D341Med (cell line): ENCODE measurements at regions not wholly inside any gene's neighbourhood (a gene's known extent, or its start where the extent isn't known, plus 50 kb on each side); places are given as distances from the start of the nearest gene placed in this dataset.

ENCODE experiments used
- DNase-seq: peaks from one replicate; pipeline ENCODE4 v3.0.0; 2012; ENCODE audit warnings: low spot score

DNA sequence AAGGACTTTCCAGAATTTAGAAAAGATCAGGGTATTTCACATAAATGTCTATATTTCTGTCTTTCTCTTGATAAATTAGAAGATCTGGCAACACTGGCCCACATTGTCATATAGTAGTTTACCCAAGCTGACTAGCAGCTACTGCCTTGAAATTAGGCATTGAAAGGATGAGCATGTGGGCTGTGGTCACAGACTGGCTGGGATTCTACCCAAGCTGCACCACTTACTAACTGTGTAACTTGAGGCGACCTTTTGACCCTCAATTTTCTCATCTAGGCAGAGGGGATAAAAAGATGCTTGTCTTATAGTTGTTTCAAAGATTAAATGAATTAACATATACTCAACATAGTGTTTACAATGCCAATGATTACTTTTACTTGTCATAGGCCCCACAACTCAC, 152.7 kb upstream of the BMP2 start:
- no peak for DNase-seq

DNA sequence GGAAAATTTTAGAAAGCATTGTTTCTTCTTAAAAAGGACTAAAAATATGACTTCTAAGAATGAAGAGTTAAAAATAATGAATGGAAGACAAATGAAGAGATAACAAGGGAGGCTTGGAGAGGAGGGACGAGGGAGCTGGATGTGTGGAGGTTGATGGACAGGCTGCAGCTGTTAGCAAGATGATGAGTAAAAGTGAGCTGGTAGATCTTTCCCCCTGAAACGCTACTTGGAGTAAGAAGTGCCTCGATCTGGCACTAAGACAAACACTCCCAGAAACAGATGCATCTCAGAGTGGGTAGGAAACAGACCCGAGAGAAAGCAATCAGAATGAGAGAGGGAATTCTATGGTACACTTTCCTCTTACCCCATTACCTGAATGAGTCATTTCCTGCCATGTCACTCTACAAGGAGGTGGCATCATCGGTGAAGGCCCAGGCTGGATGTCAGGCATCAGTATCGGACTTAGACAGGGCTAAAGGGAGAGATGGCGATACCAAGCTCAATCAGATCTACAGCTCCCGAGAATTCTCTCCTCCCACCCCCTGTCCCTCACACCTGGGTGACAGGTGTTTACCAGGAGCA, 154.1 kb upstream of the BMP2 start:
- DNase-seq, result no peak

DNA sequence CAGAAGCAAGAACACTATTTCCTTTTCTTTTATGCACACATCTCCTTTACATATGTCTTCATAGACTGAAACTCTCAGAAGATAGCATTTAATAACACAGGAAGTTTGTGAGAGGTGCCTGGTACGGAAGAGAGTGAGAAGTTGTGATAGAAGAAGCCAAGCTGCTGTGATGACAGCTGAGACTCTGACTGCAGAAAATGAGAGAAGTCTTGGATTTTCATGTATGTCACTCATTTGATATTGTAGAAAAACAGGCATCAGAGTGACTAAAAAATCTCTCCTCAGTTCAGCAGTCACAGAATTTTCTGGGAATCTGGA, 154.9 kb upstream of the BMP2 start:
- DNase-seq, result no peak

DNA sequence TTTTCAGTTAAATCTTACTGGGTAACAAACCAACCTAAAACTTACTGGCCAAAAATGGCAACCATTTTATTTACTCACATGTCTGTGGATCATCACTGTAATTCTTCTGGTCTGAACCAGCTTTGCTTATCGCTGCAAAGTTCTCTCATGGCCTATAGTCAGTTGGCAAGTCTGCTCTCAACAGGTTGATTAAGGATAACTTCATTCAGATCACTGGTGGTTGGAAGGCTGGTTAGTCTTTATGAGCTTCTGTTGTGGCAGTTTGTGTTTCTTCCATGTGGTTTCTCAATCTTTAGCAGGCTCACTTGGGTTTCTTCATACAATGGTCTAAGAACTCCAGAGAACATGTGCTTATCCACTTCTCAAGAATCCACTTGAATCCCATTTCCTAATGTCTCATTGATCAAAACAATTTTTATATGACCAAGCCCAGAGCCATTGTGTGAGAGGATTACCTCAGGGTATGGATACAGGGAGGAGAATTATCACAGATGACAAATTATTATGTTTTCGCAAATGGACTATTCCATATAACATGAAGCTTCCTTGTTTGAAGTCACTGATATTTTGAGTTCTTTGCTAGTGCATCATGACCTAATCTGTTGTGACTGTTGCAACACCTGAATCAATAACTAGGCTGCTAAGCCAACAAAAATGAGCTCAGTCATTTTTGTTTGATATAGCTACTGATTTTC, 155.4 kb upstream of the BMP2 start:
- no peak for DNase-seq

DNA sequence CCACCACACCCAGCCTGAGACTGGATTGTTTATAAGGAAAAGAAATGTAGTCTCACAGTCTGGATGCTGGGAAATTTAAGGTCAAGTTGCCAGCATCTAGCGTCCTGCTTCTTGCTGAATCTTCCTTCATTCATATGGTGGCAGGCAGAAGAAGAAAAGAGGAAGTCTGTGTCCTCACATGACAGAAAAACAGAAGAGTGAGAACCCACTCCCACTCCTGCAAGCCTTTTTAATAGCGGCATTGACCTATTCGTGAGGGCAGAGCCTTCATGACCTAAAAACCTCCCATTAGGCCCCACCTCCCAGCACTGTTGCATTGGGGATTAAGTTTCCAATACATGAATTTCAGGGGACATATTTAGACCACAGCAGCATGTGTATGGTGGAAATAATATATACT, 160.8 kb upstream of the BMP2 start:
- no peak for DNase-seq

DNA sequence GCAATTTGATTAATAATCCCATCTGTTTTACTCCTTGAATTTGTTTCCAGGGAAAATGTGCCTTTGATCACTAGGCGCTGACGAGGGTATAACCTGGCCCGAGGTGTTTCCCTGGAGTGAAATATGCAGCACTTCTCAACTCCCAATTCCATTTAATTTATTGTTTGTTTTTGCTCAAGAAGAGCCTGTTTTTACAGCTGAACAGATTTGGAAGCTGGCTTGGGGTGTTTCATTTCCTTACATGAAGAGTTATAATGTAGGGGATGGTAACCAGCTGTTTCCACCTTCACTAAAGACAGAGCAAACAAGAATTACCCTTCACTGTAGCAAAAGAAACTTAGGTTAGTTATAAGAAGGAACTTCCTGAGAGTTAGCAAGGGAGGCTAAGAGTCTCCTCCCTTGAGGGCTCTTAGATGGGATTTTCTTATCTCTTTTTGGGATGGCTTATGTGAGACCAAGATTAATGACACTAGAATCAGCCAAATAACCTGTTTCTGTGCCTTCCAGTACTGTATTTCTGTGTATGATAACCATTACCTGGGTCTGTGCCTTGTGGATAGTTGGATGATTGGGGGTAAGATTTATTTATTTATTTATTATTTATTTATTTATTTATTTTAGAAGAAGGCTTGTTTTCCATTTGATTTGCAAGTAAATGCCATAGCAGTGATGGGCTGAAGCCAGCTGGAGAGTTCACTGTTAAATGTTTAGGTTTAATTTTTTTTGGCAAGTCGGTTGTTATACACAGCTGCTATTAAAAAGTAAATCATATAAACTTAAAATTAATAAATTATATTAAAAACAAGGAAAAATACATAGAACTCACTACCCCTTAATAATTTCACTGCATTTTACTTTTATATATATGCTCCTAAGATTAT, 162.2 kb upstream of the BMP2 start:
- no peak for DNase-seq

DNA sequence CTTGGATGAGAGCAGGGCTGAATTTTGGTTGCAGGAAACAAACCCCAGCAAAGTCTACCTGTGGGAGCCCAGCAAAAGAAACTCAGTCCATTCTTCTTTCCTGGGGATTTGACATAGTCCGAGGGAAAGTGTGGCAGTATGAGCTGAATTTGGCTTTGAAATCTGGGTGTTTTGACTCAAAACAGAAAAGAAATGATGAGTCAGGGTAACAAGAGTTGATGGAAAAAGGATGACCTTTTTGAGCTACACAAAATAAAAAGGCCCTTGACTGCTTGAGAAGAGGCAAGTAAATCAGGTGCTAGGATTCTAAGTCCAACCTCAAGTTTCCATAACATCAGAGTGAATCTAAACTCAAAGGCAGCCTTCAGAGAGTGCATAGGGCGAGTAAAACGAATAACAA, 163.3 kb upstream of the BMP2 start:
- no peak for DNase-seq

DNA sequence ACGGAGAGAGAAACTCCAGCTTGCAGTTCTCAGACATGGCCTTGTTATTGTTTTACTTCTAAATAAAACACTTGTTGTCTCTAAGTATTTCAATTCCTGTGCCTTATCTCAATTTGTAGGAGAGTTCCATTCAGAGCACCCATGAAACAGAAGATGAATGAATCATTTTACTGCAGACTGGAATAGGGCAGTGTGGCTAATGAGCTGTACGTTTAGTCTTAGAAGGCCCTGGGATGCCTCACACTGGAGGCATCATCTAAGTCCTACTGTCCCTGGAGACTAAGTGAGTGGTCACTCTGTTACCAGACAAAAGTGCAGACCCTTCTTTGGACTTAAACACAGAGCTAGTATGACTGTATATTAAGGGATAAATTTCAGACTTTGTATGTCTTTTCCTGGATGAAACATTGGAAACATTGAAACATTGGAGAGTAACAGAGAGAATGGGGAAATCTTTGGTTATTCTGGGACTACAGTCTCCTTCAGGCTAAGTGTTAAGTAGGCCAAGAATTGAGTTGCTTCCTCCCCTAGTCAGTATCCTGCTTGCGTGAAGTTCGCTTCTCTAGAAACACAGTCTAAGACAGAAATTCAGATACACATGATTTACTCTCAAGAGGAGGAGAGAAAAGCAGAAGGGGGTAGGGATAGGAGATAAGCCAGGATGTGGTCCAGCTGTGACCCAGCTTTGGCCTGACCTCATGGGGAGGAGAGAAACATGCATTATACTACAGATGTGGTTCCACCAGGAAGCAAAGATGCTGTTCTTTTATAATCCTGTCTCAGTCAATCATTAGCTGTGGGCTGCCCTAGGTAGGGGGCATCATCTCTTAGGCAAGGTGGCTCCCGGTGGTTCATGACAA, 167.4 kb upstream of the BMP2 start:
- DNase-seq, result no peak

DNA sequence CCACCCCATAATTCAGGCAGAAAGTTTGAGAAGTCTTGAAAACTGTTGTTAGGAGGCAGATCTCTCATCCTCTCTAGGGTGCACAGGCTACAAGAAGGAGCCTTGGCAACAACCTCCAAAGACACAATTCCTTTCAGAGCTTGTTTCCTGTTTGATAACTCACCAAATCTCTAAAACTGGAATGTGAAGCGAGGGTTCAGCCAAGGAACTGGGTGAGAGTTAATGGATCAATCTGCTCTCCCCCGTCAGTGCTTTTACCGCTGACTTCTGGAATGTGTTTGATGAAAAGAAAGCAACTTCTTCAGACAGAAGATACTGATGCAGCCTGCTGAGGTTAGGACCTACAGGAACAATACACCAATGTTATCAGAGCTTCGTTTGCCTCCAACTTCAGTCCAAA, 171.8 kb upstream of the BMP2 start:
- no peak for DNase-seq

DNA sequence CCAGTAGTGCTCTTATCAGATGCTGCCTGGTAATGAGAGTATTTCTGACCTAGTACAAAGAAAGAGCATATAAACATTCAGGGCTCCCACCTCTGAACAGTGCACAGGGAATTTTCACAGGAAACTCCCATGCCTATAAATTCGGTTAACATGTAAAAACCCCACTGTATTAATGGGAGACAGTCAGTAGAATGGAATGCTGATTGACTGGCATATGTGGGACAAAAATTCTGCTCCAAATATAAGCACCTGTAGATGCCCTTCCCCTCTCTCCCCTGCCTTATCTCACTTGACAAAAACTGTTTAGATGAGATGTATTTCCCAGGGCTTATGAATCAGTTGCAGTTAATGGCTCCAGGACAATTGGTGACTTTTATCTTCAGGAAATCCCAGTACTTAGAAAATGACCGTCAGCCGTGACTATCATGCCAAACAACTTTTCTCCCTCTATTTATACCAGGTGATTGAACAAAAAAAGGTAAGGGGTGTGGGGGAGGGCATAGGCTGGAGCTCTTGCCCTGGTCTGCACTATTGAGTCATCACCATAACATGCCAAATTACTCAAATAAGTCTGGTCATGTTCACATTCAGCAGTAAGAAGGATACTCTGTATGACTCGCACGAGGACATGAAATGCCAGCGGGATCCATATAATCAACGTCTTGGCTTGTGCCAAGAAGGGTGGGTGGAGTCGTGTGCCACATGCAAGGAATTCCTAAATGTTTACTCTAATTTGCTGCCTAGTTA, 176.4 kb upstream of the BMP2 start:
- no peak for DNase-seq

DNA sequence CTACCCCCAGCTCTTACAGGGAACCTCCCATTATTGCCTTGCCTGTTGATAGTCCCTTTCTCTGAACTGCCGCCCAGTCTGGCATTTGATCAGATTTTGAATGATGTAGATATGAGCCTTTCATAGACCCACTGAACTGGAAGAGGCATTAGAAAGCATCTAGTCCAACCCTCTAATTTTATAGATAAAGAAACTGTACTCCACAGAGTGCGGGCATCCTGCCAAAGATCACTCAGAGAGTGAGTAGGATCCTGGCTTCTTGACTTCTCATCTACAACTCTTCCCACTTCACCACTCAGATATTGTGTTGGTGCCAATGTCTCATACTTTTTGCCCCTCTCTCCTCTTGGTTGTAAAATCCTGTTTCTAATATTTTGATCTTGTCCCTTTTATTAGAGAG, 179.2 kb upstream of the BMP2 start:
- no peak for DNase-seq

DNA sequence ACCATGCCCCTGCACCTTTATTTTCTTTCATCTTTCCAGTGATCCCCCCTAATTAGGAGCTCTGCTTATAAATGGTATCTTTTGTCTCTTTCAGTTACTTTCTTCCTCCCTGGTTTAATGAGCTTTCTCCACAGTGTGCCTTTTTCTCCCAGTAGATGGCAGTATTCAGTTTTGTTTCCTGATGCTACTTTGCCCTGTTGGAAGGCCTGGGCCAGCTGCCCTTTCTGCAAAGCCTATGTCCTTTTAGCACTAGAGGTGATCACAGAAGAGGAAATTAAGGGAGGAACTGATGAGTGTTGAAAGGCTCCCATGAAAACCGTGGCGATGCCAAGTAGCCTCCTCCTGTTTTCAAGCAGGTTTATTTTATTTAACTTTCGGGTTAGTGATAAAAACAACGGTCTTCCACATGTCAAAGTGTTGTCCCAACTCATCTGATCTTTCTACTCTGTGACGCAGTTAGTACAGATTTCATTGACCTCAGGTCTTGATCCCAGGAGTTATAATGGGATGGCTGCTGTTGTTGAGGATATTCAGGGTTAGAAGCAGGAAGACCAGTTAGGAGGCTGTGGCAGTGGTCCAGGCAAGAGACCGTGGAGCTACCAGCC, 184.2 kb upstream of the BMP2 start:
- DNase-seq, result peak; percentile 66

DNA sequence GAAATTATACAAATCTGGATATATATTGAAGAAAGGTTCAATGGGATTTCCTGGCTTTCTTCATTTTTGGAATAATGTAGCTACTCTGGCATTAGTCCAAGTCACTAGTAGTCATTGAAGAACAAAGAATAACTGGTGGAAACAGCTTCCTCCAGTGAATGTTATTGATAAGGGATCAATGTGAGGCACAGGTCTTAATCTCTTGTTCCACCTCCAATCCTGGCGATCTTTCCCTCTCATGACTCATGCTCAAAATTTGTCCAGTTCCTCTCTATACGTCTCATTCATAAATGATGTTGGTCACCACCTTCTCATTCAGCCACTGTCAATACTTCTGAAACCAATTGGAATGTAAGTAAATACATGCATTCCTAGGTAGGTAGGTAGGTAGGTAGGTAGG, 185.0 kb upstream of the BMP2 start:
- no peak for DNase-seq

DNA sequence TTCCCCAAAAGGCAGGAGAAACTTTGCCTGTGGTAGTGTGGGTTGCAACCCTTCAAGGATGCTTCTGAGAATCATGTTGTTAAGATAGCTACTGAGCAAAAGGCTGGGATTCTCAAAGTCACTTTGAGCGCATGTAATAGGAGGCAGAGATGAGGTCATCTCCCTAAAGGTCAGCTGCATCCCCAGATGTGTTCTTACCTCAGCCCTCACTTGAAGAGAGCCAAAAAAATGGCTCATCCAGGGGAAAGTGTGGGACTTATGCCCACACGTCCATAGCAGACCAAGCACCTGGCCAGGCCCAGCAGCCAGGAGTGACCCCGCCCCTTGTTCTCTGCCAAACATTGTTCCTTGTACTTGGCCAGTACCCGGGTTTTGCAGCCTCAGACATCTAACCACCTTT, 187.0 kb upstream of the BMP2 start:
- no peak for DNase-seq

DNA sequence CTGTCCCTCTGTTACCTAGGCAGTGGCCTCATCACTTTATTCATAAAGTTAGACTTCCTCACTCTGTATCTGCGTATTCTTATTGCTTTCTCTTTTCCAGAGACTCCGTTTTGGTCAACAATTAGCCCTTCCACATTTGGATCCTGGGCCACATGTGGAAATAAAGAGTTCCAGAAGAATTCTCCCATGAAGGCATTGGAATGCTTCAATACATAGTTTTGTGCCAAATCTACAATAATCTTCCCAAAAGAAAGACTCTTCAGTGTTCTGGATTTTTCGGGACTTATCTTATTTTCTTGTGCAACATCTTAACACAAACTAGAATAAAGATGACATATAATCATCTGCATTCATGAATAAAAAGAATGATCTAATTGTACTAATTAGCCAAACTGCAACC, 187.7 kb upstream of the BMP2 start:
- no peak for DNase-seq

DNA sequence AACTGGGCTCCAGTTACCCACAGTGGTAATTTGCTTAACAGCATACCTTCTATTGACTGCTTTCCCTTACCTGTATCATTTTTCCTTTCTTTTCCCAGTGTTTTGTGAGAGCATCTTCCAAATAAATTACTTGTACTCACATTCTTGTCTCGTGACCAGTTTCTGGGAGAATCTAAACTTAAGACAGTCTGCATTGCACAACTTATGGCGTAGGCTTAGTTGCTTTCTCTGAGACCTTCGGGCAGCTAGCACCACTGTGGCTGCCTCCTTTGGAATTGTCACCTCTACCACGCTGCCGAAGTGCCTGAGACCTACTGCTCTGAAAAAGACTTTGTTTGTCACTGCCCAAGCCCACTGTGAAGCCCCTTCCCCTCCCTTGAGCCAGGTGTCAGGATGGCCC, 188.1 kb upstream of the BMP2 start:
- DNase-seq, result no peak

DNA sequence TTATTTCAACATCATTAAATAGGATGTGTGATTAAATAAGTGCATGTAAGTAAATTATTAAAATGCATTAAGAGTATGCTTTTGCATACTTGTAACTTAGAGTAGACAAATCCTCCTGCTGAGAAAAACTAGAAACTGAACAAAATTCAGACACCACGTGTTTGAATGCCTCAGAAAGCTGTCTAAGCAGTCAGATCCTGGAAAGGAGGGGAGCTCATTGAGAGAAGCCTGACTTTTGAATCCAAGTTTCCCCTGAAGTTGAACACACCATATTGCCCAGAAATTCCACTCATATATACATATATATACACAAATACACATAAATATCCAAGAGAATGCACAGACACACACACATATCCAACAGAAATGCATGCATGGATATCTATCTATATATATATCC, 190.0 kb upstream of the BMP2 start:
- no peak for DNase-seq

DNA sequence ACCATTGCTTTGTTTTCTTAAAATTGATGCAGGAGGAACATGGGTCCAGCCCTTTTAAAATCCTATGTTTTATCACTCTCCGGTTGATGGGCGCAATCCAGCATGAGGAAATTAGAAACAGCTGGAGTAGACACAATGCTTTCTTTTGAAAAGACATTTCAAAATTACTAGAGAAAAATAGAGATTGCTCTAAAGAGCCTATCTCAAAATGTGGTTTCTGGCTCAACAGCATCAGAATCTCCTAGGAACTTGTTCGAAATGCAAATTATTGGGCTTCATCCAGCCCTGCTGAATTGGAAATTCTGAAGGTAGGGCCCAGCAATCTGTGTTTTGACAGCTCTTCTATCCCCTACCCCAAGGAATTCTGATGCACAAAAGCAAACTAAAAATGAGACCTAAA, 190.8 kb upstream of the BMP2 start:
- DNase-seq, result no peak

DNA sequence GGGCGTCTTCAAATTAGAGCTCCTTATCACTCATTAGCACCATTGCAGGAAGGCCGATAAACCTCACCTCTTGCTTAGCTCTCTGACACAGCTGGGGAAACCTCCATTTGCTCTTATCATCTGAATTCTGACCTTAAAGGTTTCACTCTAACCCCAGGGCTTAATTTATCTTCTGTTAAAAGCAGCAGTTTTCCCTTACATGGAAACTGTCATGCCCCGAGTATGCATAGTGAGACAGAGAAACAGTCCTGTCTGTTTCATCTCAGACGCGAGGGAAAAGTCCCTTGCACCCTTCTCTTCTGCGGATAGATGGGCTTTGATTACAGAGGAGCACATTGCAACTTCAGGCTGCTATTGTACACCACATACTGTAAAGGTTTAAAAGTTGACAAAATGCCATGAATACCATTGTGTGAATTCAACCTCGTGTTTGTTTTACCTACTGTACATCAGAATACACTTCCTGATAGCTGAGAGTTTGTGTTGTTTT, 191.5 kb upstream of the BMP2 start:
- no peak for DNase-seq

DNA sequence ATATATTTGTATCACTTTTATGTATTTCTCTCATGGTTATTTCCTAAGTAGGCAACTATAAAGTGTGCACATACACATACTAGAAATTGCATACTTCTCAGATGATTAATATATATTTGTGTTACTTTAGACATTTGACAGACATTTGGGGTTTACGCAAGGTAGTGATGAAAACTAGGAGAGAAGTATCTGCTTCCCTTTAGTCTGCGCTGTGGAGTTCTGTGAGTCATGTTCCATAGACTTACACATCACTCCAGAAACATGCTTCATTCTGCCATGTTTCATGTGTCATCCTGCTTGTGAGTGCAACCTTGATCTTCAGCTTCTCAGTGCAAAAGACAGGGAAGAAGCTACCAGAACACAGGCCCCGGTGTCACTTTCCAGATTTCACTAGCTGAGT, 200.7 kb upstream of the BMP2 start:
- no peak for DNase-seq

DNA sequence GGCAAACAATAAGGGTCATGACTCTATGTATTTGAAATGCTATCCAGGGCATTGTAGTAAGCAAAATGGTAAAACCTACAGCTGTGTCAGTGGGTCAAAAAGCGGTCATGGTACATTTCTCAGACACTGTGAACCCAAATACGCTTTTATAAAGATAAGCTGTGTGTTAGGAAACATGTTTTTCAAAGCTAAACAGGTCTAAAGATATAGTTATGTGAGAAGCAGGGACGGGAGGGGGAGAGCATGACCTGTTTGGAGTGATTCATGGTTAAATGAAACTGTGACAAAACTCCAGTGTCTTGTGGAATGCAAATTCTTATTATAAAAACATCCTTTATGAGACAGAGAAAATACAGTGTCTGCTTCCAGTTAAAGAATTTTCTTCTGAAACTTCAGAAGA, 205.4 kb upstream of the BMP2 start:
- DNase-seq, result no peak
